OCI-LY1 (cell line): ENCODE measurements at regions not wholly inside any gene's neighbourhood (a gene's known extent, or its start where the extent isn't known, plus 50 kb on each side); places are given as distances from the start of the nearest gene placed in this dataset.

Experiments
- H2AFZ ChIP-seq: fragments of 200-600 bp; sonication (generic), shearing (Covaris generic); 2 replicates; pipeline ENCODE4 v1.6.0; 2014; ENCODE audit warnings: antibody characterized with exemption, mild to moderate bottlenecking, low read length
- H3F3A ChIP-seq: fragments of 200-600 bp; sonication (generic), shearing (Covaris generic); 2 replicates; pipeline ENCODE4 v1.6.0; 2014; ENCODE audit warnings: mild to moderate bottlenecking, antibody characterized with exemption, low read length, moderate library complexity; ENCODE audit not compliant: insufficient read depth
- H3K27ac ChIP-seq: fragments of 200-600 bp; sonication (generic); 2 replicates; pipeline ENCODE4 v1.5.1; 2014; ENCODE audit warnings: low read length, mixed run types, mild to moderate bottlenecking, low read depth; ENCODE audit not compliant: poor library complexity, severe bottlenecking
- H3K27me3 ChIP-seq: fragments of 200-600 bp; sonication (generic); 2 replicates; pipeline ENCODE4 v1.6.0; 2014; ENCODE audit warnings: antibody characterized with exemption, mild to moderate bottlenecking, low read length, moderate library complexity; ENCODE audit not compliant: insufficient read depth
- H3K36me3 ChIP-seq: fragments of 200-600 bp; sonication (generic); 2 replicates; pipeline ENCODE4 v1.6.1; 2014; ENCODE audit warnings: mild to moderate bottlenecking, antibody characterized with exemption, low read length, moderate library complexity, mixed read lengths; ENCODE audit not compliant: insufficient read depth
- H3K4me1 ChIP-seq: fragments of 200-600 bp; sonication (generic); 2 replicates; pipeline ENCODE4 v1.5.1; 2014; ENCODE audit warnings: mild to moderate bottlenecking, low read length, moderate library complexity; ENCODE audit not compliant: insufficient read depth, severe bottlenecking
- H3K4me2 ChIP-seq: fragments of 200-600 bp; sonication (generic), shearing (Covaris generic); 2 replicates; pipeline ENCODE4 v1.6.1; 2014; ENCODE audit warnings: low read length
- H3K4me3 ChIP-seq: fragments of 200-600 bp; sonication (generic); 2 replicates; pipeline ENCODE4 v1.5.1; 2014; ENCODE audit warnings: low read length, low read depth, mild to moderate bottlenecking, mixed read lengths; ENCODE audit not compliant: poor library complexity, severe bottlenecking
- H3K79me2 ChIP-seq: fragments of 200-600 bp; shearing (Covaris generic); 2 replicates; pipeline ENCODE4 v1.6.1; 2016; ENCODE audit warnings: mixed run types, low read length, mixed read lengths; ENCODE audit not compliant: insufficient read depth
- H3K9ac ChIP-seq: fragments of 200-600 bp; sonication (generic), shearing (Covaris generic); 2 replicates; pipeline ENCODE4 v1.6.1; 2014; ENCODE audit warnings: mild to moderate bottlenecking, low read length, mixed read lengths
- H3K9me2 ChIP-seq: fragments of 200-600 bp; sonication (generic), shearing (Covaris generic); 2 replicates; pipeline ENCODE4 v1.6.1; 2014; ENCODE audit warnings: low read depth, mild to moderate bottlenecking, low read length, mixed read lengths
- H3K9me3 ChIP-seq: fragments of 200-600 bp; shearing (Covaris generic); 2 replicates; pipeline ENCODE4 v1.6.1; 2014; ENCODE audit warnings: low read length, mixed read lengths
- H4K20me1 ChIP-seq: fragments of 200-600 bp; sonication (generic), shearing (Covaris generic); 2 replicates; pipeline ENCODE4 v1.6.0; 2016; ENCODE audit warnings: mild to moderate bottlenecking, low read length; ENCODE audit not compliant: insufficient read depth
- CTCF ChIP-seq: fragments of 200-600 bp; sonication (generic), shearing (Covaris generic); IDR thresholded peaks from 2 replicates; pipeline ENCODE4 v1.5.1; 2017; ENCODE audit warnings: mild to moderate bottlenecking, antibody characterized with exemption, low read length, moderate library complexity, mixed read lengths
- EZH2 ChIP-seq: fragments of 200-600 bp; sonication (generic), shearing (Covaris generic); IDR thresholded peaks from 2 replicates; pipeline ENCODE4 v1.8.0; 2017; ENCODE audit warnings: borderline replicate concordance, mixed run types, mild to moderate bottlenecking, antibody characterized with exemption, low read length, moderate library complexity, mixed read lengths

- H3K27me3 ChIP-seq = no peaks in the 10 kb centered on the region
- no peak overlapping the region for H2AFZ ChIP-seq
- H3K4me2 ChIP-seq = no peak overlapping the region
- no peak overlapping the region for H3K27ac ChIP-seq
- no peak overlapping the region for H3K4me3 ChIP-seq
- H4K20me1 ChIP-seq = no peaks in the 10 kb centered on the region
- no peaks in the 10 kb centered on the region for H3K79me2 ChIP-seq
- no peaks in the 10 kb centered on the region for H3K4me1 ChIP-seq
- H3K9ac ChIP-seq = no peak overlapping the region
- H3K9me2 ChIP-seq = no peaks in the 10 kb centered on the region
- H3K9me3 ChIP-seq = no peaks in the 10 kb centered on the region
- no peak for TF ChIP-seq CTCF
- no peak for TF ChIP-seq EZH2
- H3K36me3 ChIP-seq = no peaks in the 10 kb centered on the region
- no peaks in the 10 kb centered on the region for H3F3A ChIP-seq
These were observed 255.1 kb upstream of the KRR1 start for GRCh38 chr12:75766263-75767160.

DNA sequence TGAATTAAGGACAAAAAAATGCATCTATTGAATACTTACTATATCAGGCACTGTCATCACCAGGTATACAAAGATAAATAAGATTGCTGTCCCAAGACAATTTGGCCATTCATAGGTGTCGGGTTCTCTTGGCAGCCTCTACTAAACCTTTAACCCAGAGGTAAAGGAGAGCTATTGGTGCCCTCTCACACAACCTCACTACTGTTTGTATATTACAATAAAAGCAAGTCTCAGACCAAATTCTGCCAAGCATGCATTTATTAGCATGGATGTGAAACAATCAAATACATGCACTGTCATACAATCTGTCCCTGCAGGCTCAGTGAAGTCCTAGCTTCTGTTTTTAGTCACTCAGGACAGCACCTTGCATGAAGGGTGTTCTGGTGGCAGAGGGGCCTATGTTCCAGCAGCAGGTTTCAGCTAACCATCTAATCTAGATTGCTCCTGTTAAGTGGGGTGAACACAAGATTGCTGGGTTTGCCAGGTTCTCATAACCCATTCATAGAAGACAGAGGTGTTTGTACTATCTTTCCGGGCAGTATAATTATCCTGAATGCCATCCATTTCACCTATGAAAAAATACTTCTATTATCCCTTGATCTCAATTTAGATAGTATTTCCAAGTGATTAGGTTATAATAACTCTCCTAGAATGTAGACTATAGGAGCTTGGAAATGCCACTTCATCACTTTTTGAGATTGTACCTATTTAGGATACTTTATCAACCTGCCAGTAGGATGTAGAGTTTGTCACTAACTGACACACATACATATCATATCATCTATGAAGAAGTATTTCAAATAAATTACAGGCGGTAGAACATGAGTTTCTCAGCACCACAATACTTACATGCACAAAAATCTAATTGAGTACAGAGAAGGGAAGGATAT, 254.0 kb upstream of the KRR1 start:
- H3K4me3 ChIP-seq = no peak overlapping the region
- H3K9me2 ChIP-seq = no peaks in the 10 kb centered on the region
- no peak overlapping the region for H3K4me2 ChIP-seq
- H3K4me1 ChIP-seq = no peaks in the 10 kb centered on the region
- no peak overlapping the region for H3K27ac ChIP-seq
- no peaks in the 10 kb centered on the region for H3K79me2 ChIP-seq
- no peaks in the 10 kb centered on the region for H3K9me3 ChIP-seq
- H3K9ac ChIP-seq = no peak overlapping the region
- TF ChIP-seq EZH2 (no peak), CTCF (no peak)
- H4K20me1 ChIP-seq = no peaks in the 10 kb centered on the region
- H3F3A ChIP-seq = no peaks in the 10 kb centered on the region
- no peak overlapping the region for H2AFZ ChIP-seq
- no peaks in the 10 kb centered on the region for H3K27me3 ChIP-seq
- no peaks in the 10 kb centered on the region for H3K36me3 ChIP-seq

DNA sequence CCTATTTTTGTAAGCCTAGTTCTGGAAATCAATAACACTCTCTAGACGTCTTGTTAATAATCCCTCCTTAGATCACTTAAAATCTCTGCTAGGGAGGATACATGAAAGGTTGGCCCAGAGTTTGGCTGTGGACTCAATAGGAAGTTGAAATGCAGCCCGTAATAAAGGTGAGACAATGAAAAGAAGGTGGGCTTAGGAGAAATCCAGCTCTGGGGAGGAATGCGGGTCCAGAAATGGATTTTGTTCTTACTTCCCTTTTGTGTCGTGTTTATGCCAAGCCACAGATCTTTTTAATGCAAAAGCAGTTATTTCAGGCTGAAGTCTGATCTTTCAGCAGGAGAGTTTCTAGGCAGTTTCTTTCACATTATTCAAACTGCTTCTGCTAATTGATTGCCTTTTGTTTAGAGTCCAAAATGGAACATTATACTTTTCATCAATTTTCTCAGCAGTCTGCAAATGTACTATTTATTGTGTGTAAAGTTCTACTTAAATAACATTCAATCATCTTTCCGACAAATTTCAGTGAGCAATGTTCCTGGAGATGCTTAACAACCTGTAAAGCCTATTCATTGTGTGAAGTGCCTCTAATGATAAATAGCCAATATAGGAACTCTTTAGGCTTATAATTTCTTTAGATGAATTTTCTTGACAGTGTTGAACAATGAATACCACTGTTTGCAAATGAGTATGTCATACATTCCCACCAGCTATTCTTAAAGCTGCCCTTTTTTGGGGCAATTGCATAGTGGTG, 252.9 kb upstream of the KRR1 start:
- no peak overlapping the region for H3K4me2 ChIP-seq
- H3K79me2 ChIP-seq = no peaks in the 10 kb centered on the region
- H3K27ac ChIP-seq = no peak overlapping the region
- no peaks in the 10 kb centered on the region for H3K4me1 ChIP-seq
- H3K9ac ChIP-seq = no peak overlapping the region
- H3K27me3 ChIP-seq = no peaks in the 10 kb centered on the region
- H3F3A ChIP-seq = no peaks in the 10 kb centered on the region
- H2AFZ ChIP-seq = no peak overlapping the region
- H3K9me2 ChIP-seq = no peaks in the 10 kb centered on the region
- no peaks in the 10 kb centered on the region for H4K20me1 ChIP-seq
- H3K9me3 ChIP-seq = no peaks in the 10 kb centered on the region
- H3K36me3 ChIP-seq = no peaks in the 10 kb centered on the region
- H3K4me3 ChIP-seq = no peak overlapping the region
- TF ChIP-seq EZH2 (no peak), CTCF (no peak)
